Activated T-helper 2 cell treated with anti-CD3 and anti-CD28 coated beads, Interferon-gamma antibody, Interleukin-2, Interleukin-4, amounts not matched to agents 10 μg/mL and 5 μg/mL and 100 μg/mL, durations not matched to agents 14 hours and 24 hours and 36 hours (primary cell): ENCODE measurements at regions not wholly inside any gene's neighbourhood (a gene's known extent, or its start where the extent isn't known, plus 50 kb on each side); places are given as distances from the start of the nearest gene placed in this dataset.

Source experiments
- DNase-seq: peaks from one replicate; pipeline ENCODE4 v3.0.0; 2021; ENCODE audit warnings: low spot score
- H3K27ac Mint-ChIP-seq: one replicate; pipeline ENCODE4 v1.8.0; 2021; ENCODE audit warnings: mixed read lengths
- H3K27me3 Mint-ChIP-seq: one replicate; pipeline ENCODE4 v1.8.0; 2021; ENCODE audit warnings: low read depth, mixed read lengths
- H3K36me3 Mint-ChIP-seq: one replicate; pipeline ENCODE4 v1.8.0; 2021; ENCODE audit warnings: low read depth, mixed read lengths
- H3K4me1 Mint-ChIP-seq: one replicate; pipeline ENCODE4 v1.8.0; 2021; ENCODE audit warnings: low read depth, mixed read lengths
- H3K4me3 Mint-ChIP-seq: one replicate; pipeline ENCODE4 v1.8.0; 2021; ENCODE audit warnings: low read depth, mild to moderate bottlenecking, moderate library complexity, mixed read lengths
- H3K9me3 Mint-ChIP-seq: one replicate; pipeline ENCODE4 v1.8.0; 2021; ENCODE audit warnings: mixed read lengths
- intact Hi-C: fragments of 100-400 bp; cut with micrococcal nuclease; formaldehyde crosslinking; loops from one replicate; pipeline ENCODE4 v1.15.1; 2023

- no peak overlapping the region for H3K27ac Mint-ChIP-seq
- intact Hi-C loops, result no loop called here
- no peak for DNase-seq
- no peaks in the 10 kb centered on the region for H3K4me1 Mint-ChIP-seq
- no peak overlapping the region for H3K4me3 Mint-ChIP-seq
- no peaks in the 10 kb centered on the region for H3K27me3 Mint-ChIP-seq
- peaks cover 4% of the 10 kb centered on the region for H3K9me3 Mint-ChIP-seq
- H3K36me3 Mint-ChIP-seq, result no peaks in the 10 kb centered on the region
Observed at GRCh38 chr15:97683831-97684230, 276.7 kb upstream of the ARRDC4 start.

GRCh38 chr15:97684249-97684648 is 276.3 kb upstream of the ARRDC4 start:
- no peaks in the 10 kb centered on the region for H3K27me3 Mint-ChIP-seq
- H3K27ac Mint-ChIP-seq, result no peak overlapping the region
- peaks cover 4% of the 10 kb centered on the region for H3K9me3 Mint-ChIP-seq
- H3K36me3 Mint-ChIP-seq, result no peaks in the 10 kb centered on the region
- DNase-seq, result no peak
- H3K4me1 Mint-ChIP-seq, result no peaks in the 10 kb centered on the region
- intact Hi-C loops, result no loop called here
- no peak overlapping the region for H3K4me3 Mint-ChIP-seq

- no peaks in the 10 kb centered on the region for H3K36me3 Mint-ChIP-seq
- H3K9me3 Mint-ChIP-seq, result peaks cover 4% of the 10 kb centered on the region
- H3K27ac Mint-ChIP-seq, result no peak overlapping the region
- H3K4me1 Mint-ChIP-seq, result no peaks in the 10 kb centered on the region
- H3K27me3 Mint-ChIP-seq, result no peaks in the 10 kb centered on the region
- intact Hi-C loops, result no loop called here
- H3K4me3 Mint-ChIP-seq, result no peak overlapping the region
- DNase-seq, result no peak
Observed at GRCh38 chr15:97686324-97686723, 274.2 kb upstream of the ARRDC4 start.

GRCh38 chr15:97687654-97688053 is 272.8 kb upstream of the ARRDC4 start:
- H3K9me3 Mint-ChIP-seq, result no peaks in the 10 kb centered on the region
- H3K36me3 Mint-ChIP-seq, result no peaks in the 10 kb centered on the region
- no peak for DNase-seq
- no peak overlapping the region for H3K4me3 Mint-ChIP-seq
- H3K4me1 Mint-ChIP-seq, result no peaks in the 10 kb centered on the region
- no peaks in the 10 kb centered on the region for H3K27me3 Mint-ChIP-seq
- no peak overlapping the region for H3K27ac Mint-ChIP-seq
- intact Hi-C loops, result no loop called here

- H3K27me3 Mint-ChIP-seq, result no peaks in the 10 kb centered on the region
- H3K36me3 Mint-ChIP-seq, result no peaks in the 10 kb centered on the region
- no peaks in the 10 kb centered on the region for H3K4me1 Mint-ChIP-seq
- DNase-seq, result no peak
- H3K9me3 Mint-ChIP-seq, result no peaks in the 10 kb centered on the region
- H3K27ac Mint-ChIP-seq, result no peak overlapping the region
- H3K4me3 Mint-ChIP-seq, result no peak overlapping the region
- intact Hi-C loops, result no loop called here
Observed at GRCh38 chr15:97688177-97688576, 272.3 kb upstream of the ARRDC4 start.

- no peak overlapping the region for H3K27ac Mint-ChIP-seq
- no peaks in the 10 kb centered on the region for H3K9me3 Mint-ChIP-seq
- no peaks in the 10 kb centered on the region for H3K36me3 Mint-ChIP-seq
- no peak overlapping the region for H3K4me3 Mint-ChIP-seq
- DNase-seq, result no peak
- no peaks in the 10 kb centered on the region for H3K27me3 Mint-ChIP-seq
- H3K4me1 Mint-ChIP-seq, result no peaks in the 10 kb centered on the region
- intact Hi-C loops, result no loop called here
Observed at GRCh38 chr15:97688886-97689285, 271.6 kb upstream of the ARRDC4 start.

GRCh38 chr15:97691078-97691477 is 269.4 kb upstream of the ARRDC4 start:
- Mint-ChIP-seq H3K4me3 (no peak overlapping the region), H3K9me3 (no peaks in the 10 kb centered on the region), H3K27ac (no peak overlapping the region), H3K4me1 (no peaks in the 10 kb centered on the region), H3K36me3 (no peaks in the 10 kb centered on the region), H3K27me3 (no peaks in the 10 kb centered on the region)
- intact Hi-C loops, result no loop called here
- DNase-seq, result no peak

GRCh38 chr15:97691799-97692198 is 268.7 kb upstream of the ARRDC4 start:
- DNase-seq, result no peak
- Mint-ChIP-seq H3K4me3 (no peak overlapping the region), H3K36me3 (no peaks in the 10 kb centered on the region), H3K27ac (no peak overlapping the region), H3K9me3 (no peaks in the 10 kb centered on the region), H3K27me3 (no peaks in the 10 kb centered on the region), H3K4me1 (no peaks in the 10 kb centered on the region)
- intact Hi-C loops, result no loop called here

GRCh38 chr15:97692301-97693015 is 268.0 kb upstream of the ARRDC4 start:
- intact Hi-C loops, result no loop called here
- Mint-ChIP-seq H3K4me3 (no peak overlapping the region), H3K36me3 (no peaks in the 10 kb centered on the region), H3K27ac (no peak overlapping the region), H3K4me1 (no peaks in the 10 kb centered on the region), H3K9me3 (no peaks in the 10 kb centered on the region), H3K27me3 (no peaks in the 10 kb centered on the region)
- DNase-seq, result no peak

GRCh38 chr15:97694456-97694855 is 266.0 kb upstream of the ARRDC4 start:
- Mint-ChIP-seq H3K36me3 (no peaks in the 10 kb centered on the region), H3K4me1 (no peaks in the 10 kb centered on the region), H3K27me3 (no peaks in the 10 kb centered on the region), H3K9me3 (no peaks in the 10 kb centered on the region), H3K27ac (no peak overlapping the region), H3K4me3 (no peak overlapping the region)
- intact Hi-C loops, result no loop called here
- DNase-seq, result no peak

GRCh38 chr15:97703400-97703799 is 257.1 kb upstream of the ARRDC4 start:
- H3K27me3 Mint-ChIP-seq, result no peaks in the 10 kb centered on the region
- DNase-seq, result no peak
- intact Hi-C loops, result no loop called here
- H3K4me3 Mint-ChIP-seq, result no peak overlapping the region
- H3K36me3 Mint-ChIP-seq, result no peaks in the 10 kb centered on the region
- H3K9me3 Mint-ChIP-seq, result no peaks in the 10 kb centered on the region
- no peaks in the 10 kb centered on the region for H3K4me1 Mint-ChIP-seq
- no peak overlapping the region for H3K27ac Mint-ChIP-seq

GRCh38 chr15:97706059-97706458 is 254.4 kb upstream of the ARRDC4 start:
- Mint-ChIP-seq H3K27ac (no peak overlapping the region), H3K4me3 (no peak overlapping the region)

GRCh38 chr15:97708252-97708651 is 252.3 kb upstream of the ARRDC4 start:
- H3K4me1 Mint-ChIP-seq, result no peaks in the 10 kb centered on the region
- intact Hi-C loops, result no loop called here
- no peaks in the 10 kb centered on the region for H3K9me3 Mint-ChIP-seq
- H3K4me3 Mint-ChIP-seq, result no peak overlapping the region
- no peaks in the 10 kb centered on the region for H3K27me3 Mint-ChIP-seq
- H3K27ac Mint-ChIP-seq, result no peak overlapping the region
- DNase-seq, result no peak
- H3K36me3 Mint-ChIP-seq, result no peaks in the 10 kb centered on the region

More at GRCh38 chr15:97706059-97706458, 254.4 kb upstream of the ARRDC4 start:
- Mint-ChIP-seq H3K4me1 (no peaks in the 10 kb centered on the region), H3K9me3 (no peaks in the 10 kb centered on the region), H3K27me3 (no peaks in the 10 kb centered on the region), H3K36me3 (no peaks in the 10 kb centered on the region)
- no peak for DNase-seq
- intact Hi-C loops, result no loop called here

GRCh38 chr15:97712530-97712929 is 248.0 kb upstream of the ARRDC4 start:
- Mint-ChIP-seq H3K27ac (no peak overlapping the region), H3K36me3 (no peaks in the 10 kb centered on the region), H3K27me3 (no peaks in the 10 kb centered on the region), H3K4me3 (no peak overlapping the region), H3K9me3 (no peaks in the 10 kb centered on the region), H3K4me1 (no peaks in the 10 kb centered on the region)
- intact Hi-C loops, result no loop called here
- no peak for DNase-seq
